NCI-H226 (cell line): ENCODE measurements at regions not wholly inside any gene's neighbourhood (a gene's known extent, or its start where the extent isn't known, plus 50 kb on each side); places are given as distances from the start of the nearest gene placed in this dataset.

Experiments used
- DNase-seq: peaks from one replicate; pipeline ENCODE4 v3.0.0-alpha.2; 2015

GRCh38 chr1:79604490-79605198 is 598.1 kb upstream of the ADGRL4 start:
- no peak for DNase-seq

- DNase-seq: peak; percentile 86
Observed at GRCh38 chr1:79603843-79604242, 597.3 kb upstream of the ADGRL4 start.

DNA sequence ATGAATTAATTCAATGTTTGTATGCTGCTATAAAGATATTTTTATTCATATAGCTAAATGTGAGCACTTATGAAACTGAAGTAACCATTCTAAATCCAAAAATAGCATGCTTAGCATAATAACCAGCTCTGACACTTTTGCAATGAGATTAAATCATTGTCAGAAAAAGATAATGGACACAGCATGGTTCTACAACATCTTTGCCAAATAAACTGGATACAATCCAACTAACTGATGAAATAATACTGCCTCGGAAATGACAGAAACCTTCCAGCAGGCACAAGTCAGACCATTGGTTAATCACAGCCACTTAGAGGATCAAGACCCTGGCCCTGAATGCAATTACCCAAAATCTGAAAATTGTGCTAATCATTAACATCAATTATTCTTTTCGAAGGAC is 592.7 kb upstream of the ADGRL4 start:
- peak; percentile 6 for DNase-seq

GRCh38 chr1:79595931-79596330 is 589.4 kb upstream of the ADGRL4 start:
- no peak for DNase-seq

DNA sequence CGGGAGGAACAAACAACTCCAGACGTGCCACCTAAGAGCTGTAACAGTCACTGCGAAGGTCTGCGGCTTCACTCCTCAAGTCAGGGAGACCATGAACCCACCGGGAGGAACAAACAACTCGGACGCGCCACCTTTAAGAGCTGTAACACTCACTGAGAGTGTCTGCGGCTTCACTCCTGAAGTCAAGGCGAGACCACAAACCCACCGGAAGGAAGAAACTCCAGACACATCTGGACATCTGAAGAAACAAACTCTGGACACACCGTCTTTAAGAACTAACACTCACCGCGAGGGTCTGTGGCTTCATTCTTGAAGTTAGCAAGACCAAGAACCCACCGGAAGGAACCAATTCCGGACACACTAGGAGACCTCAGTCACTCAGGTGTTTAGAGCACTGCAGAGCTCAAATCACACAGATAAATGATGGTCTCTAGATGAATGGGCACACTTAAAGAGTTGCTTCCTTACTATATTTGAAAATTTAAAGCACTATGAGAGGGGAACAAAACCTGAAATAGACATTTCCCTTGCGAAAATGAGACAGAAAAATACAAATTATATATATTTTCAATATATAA is 587.7 kb upstream of the ADGRL4 start:
- DNase-seq: no peak

DNA sequence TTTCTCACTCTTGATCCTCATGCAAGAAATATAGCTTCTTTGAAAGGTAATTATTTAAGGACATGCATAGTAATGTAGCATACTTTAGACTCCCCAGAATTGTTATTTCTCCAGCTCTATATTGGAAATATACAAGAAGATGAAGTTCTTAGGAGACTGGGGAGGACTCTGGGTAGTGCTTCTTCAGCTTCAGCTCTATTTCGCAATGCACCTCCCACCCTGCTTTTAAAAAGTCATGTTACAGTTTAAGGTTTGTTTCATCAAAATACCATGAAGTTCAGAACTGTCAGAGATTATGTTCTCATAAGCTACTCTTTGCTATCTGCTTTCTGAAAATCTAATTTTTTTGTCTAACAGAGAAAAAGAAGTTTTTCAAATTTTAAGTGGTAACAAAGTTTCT is 586.2 kb upstream of the ADGRL4 start:
- no peak for DNase-seq

DNA sequence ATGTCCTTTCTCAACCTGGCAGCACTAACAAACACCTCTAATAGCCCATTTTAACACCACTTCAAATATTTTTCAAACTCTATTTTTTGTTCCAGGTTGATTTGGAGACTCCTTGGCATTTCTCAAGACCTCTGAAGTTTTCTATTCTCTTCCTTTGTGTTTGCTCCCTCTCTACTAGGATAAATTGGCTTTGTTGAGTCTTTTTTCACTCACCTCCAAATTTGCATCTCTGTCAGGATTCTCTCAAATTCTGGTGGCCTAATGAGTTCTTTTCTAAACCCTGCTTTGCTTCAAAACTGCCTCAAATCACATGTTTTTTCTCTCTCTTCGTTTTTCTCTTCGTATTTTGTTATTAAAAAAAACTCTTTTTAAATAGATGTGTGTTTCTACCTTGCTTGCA is 582.2 kb upstream of the ADGRL4 start:
- no peak for DNase-seq

- no peak for DNase-seq
Observed at GRCh38 chr1:79587229-79587628, 580.7 kb upstream of the ADGRL4 start.

- peak; percentile 5 for DNase-seq
Observed at GRCh38 chr1:79585801-79586200, 579.3 kb upstream of the ADGRL4 start.

DNA sequence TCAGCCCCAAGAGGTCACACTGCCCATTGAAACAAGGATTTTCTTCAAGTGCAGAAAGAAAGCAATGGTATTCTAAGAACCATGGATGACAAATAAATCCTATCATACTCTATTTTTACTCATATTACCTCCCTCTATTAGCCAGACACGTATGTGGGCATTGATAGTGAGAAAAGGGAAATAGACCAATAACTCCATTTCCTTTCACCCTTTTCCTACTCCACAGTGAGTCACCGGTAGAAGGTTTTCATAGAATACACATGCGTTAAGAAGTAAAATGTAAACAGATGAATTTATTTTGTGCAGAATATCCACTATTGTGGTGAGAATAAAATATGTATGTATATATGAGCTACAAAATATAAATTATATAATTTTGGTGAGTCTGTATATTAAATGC is 568.9 kb upstream of the ADGRL4 start:
- no peak for DNase-seq

GRCh38 chr1:79568411-79568810 is 561.9 kb upstream of the ADGRL4 start:
- peak; percentile 42 for DNase-seq

- no peak for DNase-seq
Observed at GRCh38 chr1:79561521-79561978, 555.0 kb upstream of the ADGRL4 start.

GRCh38 chr1:79556189-79556588 is 549.7 kb upstream of the ADGRL4 start:
- no peak for DNase-seq

- DNase-seq: no peak
Observed at GRCh38 chr1:79554688-79555087, 548.2 kb upstream of the ADGRL4 start.

DNA sequence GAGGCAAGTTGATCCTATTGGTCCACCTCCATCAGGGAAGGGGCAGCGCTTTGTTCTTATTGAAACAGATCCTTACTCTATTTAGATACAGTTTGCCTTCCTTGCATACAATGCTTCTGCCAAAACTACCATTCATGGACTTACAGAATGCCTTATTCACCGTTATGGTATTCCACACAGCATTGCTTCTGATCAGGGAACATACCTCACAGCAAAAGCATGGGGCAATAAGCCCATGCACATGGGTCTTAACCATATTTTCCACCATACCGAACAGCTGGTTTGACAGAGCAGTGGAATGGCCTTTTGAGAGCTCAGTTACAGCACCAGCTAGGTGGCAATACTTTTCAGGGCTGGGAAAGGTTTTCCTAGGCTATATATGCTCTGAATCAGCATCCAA is 544.8 kb upstream of the ADGRL4 start:
- DNase-seq: no peak

GRCh38 chr1:79550402-79550801 is 543.9 kb upstream of the ADGRL4 start:
- DNase-seq: no peak

GRCh38 chr1:79549201-79549600 is 542.7 kb upstream of the ADGRL4 start:
- DNase-seq: no peak

GRCh38 chr1:79547514-79547913 is 541.0 kb upstream of the ADGRL4 start:
- no peak for DNase-seq

DNA sequence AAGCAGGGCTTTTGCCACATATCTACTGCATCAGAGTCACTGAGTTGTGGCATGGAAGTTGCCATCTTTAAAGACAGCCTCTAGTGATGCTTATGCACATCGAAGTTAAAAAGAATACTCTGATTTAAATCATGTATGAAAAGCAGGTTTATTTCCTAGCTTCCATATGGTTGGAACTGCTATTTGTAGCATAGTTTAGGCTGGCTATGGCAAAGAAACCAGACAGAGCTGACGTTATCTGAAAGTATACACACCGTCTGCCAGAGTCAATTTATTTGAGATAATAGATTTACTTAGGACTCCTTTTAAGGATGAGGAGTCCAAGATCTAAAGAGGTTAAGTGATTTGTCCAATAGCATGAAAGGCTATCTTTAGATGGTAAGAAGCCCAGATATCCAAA is 536.9 kb upstream of the ADGRL4 start:
- no peak for DNase-seq

- DNase-seq: no peak
Observed at GRCh38 chr1:79539001-79539400, 532.5 kb upstream of the ADGRL4 start.

DNA sequence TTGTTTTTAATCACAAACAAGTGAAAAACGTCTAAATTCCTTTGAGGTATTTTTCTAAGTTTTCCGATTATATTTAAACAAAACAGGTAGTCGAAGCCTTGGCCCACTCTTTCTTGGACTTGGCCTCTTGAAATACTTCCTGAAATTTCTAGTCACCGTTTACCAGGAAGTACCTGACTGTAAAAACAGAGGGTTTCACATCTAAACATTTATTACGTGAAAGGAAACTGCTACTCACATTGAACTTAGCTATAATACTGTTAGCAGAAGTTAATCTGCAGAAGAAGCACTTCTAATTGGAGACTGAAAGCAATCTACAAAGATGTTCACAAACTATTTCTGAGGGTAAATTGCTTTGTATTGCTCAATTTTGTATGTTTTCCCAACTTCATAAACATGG is 526.0 kb upstream of the ADGRL4 start:
- DNase-seq: no peak

DNA sequence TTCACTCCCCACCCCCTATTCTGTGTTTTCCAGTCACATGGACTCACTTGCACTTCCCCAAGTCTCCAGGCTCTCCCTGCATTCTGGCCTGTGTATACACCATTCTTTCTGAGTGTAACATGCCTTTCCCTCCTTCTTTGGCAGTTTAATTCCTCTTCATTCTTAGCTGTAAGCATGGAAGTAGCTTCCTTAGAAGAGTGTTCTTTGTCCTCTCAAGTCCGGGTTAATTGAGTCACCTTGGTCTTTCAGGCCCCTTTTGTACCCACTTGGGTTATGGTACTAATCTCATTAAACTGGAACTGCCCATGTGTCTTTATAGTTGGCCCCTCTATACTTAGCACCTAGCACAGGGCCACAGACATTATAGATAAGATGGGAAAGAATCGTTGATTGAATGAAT is 525.3 kb upstream of the ADGRL4 start:
- no peak for DNase-seq

DNA sequence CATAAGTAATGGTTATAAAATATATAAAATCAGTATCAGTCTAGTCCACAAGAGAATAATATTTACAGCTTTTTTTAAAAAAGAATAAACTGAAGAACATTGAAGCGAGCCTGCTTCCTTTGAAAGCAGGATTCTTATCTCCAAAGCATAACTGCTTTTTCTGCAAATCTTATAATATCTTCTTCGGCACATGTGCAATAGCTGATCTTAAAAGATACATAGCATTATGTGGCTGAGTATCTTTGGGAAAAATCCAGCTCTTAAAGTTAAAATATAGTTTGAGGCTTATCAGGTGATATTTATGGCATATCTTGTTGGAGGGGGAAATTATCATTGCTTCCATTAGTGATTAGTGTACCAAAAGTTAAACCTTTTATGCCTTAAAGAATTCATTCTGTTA is 523.9 kb upstream of the ADGRL4 start:
- DNase-seq: no peak

DNA sequence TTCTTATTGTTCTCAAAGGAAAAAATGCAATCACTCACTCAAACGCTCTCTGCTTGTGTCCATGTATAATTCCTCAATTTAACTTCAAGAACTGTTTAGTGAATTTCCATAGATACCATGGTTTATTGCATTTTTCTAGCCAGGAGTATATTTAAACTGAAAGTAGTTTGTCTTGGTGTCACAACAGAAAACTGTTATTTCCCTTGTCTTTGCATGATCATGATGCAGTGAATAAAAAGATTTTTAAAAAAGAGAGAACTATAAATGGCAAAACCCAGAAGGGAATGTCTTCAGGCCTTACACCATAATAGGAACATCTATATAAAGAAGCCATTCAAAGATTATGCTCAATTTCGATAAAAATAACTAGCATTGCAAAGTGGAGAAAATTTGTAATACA is 523.5 kb upstream of the ADGRL4 start:
- DNase-seq: no peak

GRCh38 chr1:79524126-79524525 is 517.6 kb upstream of the ADGRL4 start:
- DNase-seq: no peak
